Retina (tissue), 1 donor: ENCODE measurements at regions not wholly inside any gene's neighbourhood (a gene's known extent, or its start where the extent isn't known, plus 50 kb on each side); places are given as distances from the start of the nearest gene placed in this dataset.

ENCODE experiments used
- DNase-seq: peaks from one replicate; pipeline ENCODE4 v3.0.0-alpha.2; 2016

DNA sequence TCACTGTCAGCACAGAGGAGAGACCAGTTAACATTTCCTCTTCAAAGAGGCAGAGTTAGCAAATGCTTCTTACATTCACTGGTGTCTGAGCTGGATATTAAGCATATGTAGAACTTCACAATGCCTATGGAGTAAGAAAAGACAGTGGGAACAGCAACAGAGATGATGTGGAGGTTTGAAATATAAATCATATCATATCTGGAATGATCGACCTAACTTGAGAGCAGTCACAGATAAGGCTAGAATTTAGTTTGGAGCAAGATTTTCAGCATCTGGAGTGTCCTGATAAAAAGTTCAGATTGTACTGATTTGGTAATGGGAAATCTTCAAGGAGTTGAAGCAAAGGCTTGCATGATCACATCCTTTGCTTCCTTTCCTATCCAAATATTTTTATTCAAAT is 90.5 kb upstream of the ANKRD50 start:
- no peak for DNase-seq

- no peak for DNase-seq
These were observed 84.7 kb upstream of the ANKRD50 start for GRCh38 chr4:124797223-124797622.

GRCh38 chr4:124790471-124790870 is 77.9 kb upstream of the ANKRD50 start:
- DNase-seq: peak; percentile 39

DNA sequence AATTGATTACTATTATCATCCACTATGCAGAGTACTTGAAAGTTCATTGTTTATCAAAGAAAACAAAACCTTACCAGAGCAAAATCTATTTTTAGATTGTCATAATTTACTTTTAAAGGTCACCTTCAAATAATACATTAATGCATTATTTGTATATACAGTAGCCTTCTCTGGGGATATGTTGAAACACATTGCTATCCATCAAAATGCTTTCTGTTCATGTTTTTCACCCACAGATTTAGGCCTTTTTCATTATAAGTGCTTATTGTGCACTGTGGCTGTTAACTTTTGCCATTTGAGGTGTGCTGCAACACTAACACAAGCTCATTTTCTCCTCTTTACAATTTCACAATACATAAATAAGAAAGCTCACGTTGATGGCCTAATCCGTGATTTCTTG is 74.1 kb upstream of the ANKRD50 start:
- no peak for DNase-seq

GRCh38 chr4:124785645-124786044 is 73.1 kb upstream of the ANKRD50 start:
- no peak for DNase-seq

- no peak for DNase-seq
These were observed 71.3 kb upstream of the ANKRD50 start for GRCh38 chr4:124783847-124784246.

- no peak for DNase-seq
These were observed 64.5 kb upstream of the ANKRD50 start for GRCh38 chr4:124777007-124777406.

DNA sequence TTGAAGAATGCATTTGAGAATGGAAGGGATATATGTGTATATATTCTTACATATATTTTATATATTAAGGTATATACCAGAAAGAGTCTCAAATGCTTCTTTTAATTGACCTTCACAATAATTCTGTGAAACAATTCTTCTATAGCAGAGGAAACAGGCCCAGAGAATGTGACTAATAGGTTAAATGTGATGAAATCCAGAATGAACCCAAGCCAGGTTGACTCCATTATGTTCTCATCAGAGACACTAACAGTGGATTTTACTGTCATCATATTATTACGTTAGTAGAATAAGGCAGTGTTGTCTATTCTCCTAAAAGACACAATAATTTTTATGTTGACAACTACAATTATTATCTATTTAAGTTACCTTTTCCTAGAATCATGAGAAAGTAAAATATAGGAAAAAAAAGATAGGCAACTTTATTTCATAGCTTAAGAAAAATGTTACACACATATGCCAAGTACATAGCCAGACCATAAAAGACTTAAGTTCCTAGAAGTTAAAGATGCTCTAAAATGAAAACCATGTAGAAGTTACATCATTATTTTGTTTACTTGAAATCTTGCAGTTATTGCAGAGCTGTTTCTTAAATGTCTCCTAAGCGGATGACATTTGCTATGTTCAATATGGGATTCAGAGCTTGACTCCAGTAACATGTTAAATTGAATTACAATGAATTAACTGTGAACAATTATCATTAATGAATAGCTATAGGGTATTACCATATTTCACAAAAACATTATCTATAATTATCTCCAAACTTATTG is 56.2 kb upstream of the ANKRD50 start:
- DNase-seq: no peak

DNA sequence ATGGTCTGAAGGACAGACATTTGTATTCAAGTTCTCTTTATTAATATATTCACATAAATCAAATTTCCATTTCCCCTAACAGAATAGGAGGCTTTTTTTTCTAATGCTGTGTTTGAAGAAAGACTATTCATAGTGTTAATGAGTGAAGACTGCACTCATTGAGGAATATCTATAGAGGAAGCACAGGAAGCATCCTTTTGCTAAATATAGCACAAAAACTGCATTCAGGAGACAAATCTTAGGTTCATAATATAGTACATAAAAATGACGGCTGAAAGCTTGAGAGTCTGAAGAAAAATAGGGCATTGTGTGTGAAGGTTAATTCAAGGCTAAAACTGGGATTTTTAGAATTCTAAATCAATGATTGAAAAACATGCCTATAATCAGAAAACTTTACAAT is 50.4 kb upstream of the ANKRD50 start:
- no peak for DNase-seq
